NCI-H187 treated with DMSO at 0.1 percent for 48 hours (cell line): ENCODE measurements at regions not wholly inside any gene's neighbourhood (a gene's known extent, or its start where the extent isn't known, plus 50 kb on each side); places are given as distances from the start of the nearest gene placed in this dataset.
"Not testable (repeated sequence)": the region's sequence is repeated elsewhere in the genome, so short reads cannot be mapped to it uniquely, and the experiment has no call there.

Experiments used
- DNase-seq: peaks from one replicate; lab custom pipeline; 2025; lab: John Stamatoyannopoulos, UW

DNA sequence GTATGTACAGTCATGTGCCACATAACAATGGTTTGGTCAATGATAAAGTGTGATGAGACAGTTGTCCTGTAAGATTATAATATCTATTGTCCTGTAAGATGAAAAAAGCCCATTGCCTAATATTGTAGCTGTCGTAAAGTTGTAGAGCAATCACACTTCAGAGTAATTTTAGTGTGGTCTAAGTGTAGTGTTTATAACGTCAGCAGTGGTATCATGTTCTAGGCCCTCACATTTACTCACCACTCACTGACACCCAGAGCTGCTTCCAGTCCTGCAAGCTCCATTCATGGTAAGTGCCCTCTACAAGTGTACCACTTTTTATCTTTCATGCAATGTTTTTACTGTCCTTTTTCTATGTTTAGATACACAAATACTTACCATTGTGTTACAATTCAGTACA, 259.9 kb upstream of the RAB4A start:
- no peak for DNase-seq

DNA sequence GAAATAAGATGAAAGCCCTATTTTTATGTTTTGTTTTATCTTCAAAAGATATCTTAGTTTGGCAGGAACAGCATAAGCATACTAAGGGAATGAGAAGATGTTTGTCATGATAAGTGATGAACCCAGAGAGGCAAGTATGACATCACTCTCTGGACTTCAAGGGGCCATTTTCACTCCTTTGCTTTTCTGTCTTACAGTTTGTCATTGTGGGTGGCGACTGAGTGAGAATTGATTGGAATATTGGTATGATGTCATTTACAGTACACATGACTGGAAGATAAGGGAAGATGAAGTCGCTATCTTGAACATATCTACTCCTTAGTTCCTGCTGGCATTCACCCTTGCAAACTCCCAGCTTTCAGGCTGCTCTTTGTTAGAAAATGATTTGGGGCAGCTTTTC, 258.1 kb upstream of the RAB4A start:
- no peak for DNase-seq

DNA sequence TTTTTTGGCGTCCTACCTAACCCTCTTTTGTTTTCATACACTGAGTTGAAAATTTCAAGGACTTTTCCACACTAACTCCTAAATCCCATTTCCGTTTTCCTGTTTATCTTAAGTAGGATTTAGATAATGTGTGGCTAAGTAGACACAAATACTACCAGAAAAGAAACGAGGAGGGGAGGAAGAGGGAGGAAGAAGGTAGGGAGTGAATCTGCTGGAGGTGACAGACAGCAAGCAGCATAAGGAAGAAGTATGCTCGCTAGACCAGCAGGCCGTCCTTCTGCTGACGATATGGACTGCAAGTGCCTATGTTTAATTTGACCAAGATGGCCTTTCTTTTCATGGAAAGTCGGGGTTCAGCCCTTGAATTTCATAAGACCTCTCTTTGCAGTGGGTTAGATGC, 256.9 kb upstream of the RAB4A start:
- no peak for DNase-seq

- DNase-seq = no peak
Measured at GRCh38 chr1:229015806-229016205, 255.1 kb upstream of the RAB4A start.

DNA sequence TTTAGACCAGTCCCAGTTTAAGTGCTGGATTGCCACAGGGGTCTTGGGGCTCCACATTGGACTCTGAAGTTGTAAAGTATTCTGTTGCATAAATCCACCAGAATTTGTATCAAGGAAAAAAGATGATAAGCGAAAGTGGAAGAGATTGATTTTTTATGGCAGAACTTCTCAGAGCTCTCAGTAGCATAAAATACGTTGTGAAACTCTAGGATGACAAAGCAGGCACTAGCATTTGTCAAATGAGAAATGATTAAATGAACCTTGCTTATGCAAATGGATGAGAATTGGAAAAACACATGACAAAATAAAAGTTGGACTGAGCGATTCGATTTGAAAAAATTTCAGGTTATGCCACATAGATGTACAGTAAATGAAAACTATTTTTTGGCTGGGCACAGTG, 253.8 kb upstream of the RAB4A start:
- no peak for DNase-seq

- DNase-seq = no peak
Measured at GRCh38 chr1:229018674-229019295, 252.1 kb upstream of the RAB4A start.

DNA sequence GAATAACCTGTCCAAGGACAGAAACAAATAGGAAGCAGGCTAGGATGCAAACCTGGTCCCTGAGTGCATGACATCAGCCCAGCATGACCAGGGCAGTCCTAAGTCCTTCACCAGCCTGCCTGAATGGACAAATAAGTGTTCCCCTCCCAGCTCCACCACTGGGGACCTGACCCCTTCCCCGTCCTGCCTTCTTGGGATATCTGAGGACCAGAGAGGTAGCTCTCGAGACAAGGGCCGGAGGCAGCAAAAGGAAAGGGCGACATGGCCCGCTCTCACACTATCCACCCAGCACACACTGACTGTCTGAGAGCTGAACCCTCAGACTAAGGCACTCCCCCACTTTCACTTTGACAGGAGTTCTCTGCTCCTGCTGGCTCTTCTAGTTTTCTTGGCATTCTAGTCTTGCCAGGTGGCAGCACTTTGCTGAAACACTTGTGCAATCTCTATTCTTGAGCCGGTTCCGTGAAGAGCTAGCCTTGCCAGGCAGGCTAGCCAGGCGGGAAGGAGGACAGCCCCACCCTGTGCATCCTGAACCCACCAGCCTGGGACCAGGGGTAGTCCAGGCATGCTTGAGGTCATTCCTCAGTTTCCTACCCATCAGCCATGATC, 251.1 kb upstream of the RAB4A start:
- DNase-seq = no peak

- not testable (repeated sequence) for DNase-seq
Measured at GRCh38 chr1:229021034-229021433, 249.9 kb upstream of the RAB4A start.

DNA sequence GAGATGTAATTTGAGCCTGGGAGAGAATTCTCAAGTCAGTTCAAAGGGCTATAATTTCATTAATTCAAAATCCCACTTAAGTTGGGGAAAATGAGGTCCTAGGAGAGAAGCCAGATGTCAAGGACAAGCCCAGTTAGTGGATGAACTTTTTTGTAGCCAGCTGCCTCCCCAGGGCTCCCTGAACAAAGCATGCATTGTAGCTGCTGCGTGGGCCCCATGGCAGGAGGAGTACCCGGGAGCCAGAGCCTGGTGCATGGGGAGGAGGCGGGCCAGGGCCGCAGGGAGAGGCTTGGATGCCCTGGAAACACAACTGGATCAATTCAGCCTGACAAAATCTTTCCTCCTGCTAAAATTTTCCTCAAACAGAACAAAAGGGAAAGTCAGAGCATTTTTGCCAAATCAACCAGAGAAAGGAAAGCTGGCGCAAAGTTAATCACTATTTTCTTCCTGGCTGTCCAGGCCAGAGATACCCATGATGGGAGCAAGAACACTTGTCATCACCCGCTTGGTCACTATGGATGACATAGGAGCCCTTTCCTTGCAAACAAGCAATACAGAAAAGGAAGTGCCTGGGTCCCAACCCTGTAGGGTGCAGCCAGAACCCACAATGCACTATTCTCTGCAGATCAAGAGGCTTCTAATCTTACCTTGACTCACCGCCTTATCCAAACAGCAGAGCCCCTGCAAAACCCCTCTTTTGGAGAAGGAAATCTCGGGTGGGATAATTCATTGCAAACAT, 248.1 kb upstream of the RAB4A start:
- no peak for DNase-seq

DNA sequence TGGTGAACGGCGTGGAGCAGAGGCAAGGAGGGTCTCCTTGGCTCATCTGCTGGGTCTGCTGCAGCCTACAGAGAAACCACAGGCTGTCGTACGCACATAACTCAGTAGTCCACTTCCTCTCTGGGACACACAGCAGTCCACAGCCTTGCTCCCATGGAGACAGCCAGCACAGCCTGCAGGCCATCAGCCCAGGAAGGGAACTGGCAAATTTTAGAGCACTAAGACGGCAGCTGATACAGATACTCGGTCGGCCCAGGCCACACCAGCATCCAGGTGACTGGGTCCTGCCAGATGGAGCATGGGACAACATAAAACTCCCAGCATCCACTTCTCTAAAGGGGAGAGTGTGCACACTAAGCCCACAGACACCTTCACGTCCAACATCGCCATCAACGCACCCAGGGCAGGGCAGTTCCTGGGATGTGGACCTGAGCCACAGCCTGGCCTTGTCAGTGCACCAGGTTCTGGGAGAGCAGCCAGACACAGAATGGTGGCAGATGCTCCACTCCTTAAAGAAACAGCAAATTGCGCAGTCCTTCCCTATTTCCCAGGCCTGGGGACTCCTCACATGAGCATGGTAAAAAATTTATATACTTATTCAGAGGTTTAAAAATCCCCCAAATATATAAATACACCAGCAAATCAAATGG, 247.1 kb upstream of the RAB4A start:
- no peak for DNase-seq

GRCh38 chr1:229024528-229025130, 246.3 kb upstream of the RAB4A start:
- no peak for DNase-seq

DNA sequence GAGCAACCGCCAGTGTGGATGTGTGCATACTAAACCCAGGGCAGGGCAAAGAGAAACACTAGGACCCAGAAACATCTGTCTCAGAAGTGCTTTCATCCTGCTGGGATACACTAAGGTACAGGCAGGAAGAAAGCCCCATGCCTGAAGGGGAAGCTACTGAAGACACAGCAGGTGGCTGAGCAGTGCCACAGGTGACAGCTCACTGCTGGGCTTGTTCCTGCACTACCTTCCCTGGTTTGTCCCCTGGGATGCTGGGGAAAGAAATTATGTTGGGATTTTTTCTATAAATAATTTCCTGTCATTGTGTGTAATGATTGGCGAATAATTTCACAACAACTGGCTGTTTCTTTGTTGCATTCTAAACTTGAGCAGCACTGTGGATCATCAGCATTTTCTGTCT, 245.3 kb upstream of the RAB4A start:
- DNase-seq = no peak

DNA sequence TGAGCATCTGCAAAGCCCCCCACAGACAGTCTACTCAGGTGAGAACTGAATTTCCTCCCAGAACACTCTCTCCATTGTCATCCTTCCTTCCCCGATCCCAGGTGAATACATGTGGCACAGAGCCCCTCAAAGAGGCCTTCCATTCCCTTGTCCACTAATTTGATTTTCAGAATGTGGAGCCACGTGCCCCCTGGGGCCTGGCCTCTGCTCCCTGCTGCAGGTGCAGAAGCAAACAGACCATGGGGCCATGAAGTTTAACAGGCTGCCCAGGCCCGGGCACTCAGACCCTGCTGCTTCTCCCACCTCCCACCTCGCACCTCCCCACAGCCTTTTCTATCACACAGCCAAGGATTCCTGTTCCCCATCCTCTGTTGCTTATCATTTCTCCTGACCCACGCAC, 243.8 kb upstream of the RAB4A start:
- no peak for DNase-seq

- DNase-seq = no peak
Measured at GRCh38 chr1:229027622-229028182, 243.2 kb upstream of the RAB4A start.

GRCh38 chr1:229028544-229028943, 242.4 kb upstream of the RAB4A start:
- DNase-seq = no peak

- no peak for DNase-seq
Measured at GRCh38 chr1:229028987-229029878, 241.7 kb upstream of the RAB4A start.

- no peak for DNase-seq
Measured at GRCh38 chr1:229029879-229030235, 241.1 kb upstream of the RAB4A start.

GRCh38 chr1:229030630-229031029, 240.3 kb upstream of the RAB4A start:
- DNase-seq = no peak

DNA sequence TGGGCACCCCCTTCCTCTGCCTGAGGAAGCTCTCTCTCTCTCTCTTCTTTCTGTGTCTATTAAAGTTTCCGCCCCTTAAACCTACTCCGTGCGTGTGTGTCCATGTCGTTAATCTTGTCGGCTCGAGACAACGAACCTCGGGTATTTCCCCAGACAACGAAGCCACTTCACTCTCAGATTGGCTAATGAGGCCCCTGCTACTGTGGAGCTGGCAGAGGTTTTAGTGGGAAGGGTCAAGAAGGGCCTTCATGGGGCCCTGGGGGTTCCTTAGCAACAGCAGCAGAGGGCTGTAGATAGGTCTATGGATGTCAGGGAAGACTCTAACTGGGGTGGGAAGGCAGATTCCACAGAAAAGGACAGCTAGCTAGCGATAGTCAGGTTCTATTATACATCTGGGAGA, 239.8 kb upstream of the RAB4A start:
- DNase-seq = no peak

- DNase-seq = no peak
Measured at GRCh38 chr1:229031481-229032341, 239.2 kb upstream of the RAB4A start.
